HAP-1 (cell line): ENCODE measurements at regions not wholly inside any gene's neighbourhood (a gene's known extent, or its start where the extent isn't known, plus 50 kb on each side); places are given as distances from the start of the nearest gene placed in this dataset.

Experiments
- DNase-seq, 2 experiments: peaks; one replicate each; pipeline ENCODE4 v3.0.0-alpha.2; 2016 to 2020; ENCODE audit warnings: low spot score in 2 of 2
- H3K27me3 ChIP-seq: fragments of 250-450 bp; sonication (Bioruptor Pico); 2 replicates; pipeline ENCODE4 v1.5.1; 2020; ENCODE audit warnings: low read depth, mild to moderate bottlenecking, moderate library complexity
- H3K36me3 ChIP-seq: fragments of 250-450 bp; sonication (Bioruptor Pico); replicated peaks from 2 replicates; pipeline ENCODE4 v1.5.1; 2020; ENCODE audit warnings: mild to moderate bottlenecking
- H3K4me1 ChIP-seq: fragments of 250-450 bp; sonication (Bioruptor Pico); 2 replicates; pipeline ENCODE4 v1.5.1; 2020; ENCODE audit warnings: mild to moderate bottlenecking
- H3K4me3 ChIP-seq: fragments of 250-450 bp; sonication (Bioruptor Pico); 2 replicates; pipeline ENCODE4 v1.5.1; 2020; ENCODE audit warnings: mild to moderate bottlenecking, moderate library complexity
- H3K9me3 ChIP-seq: fragments of 250-450 bp; sonication (Bioruptor Pico); 2 replicates; pipeline ENCODE4 v1.5.1; 2020; ENCODE audit warnings: mild to moderate bottlenecking, moderate library complexity
- in situ Hi-C: fragments of 300-500 bp; cut with MboI; formaldehyde crosslinking; loops from 3 replicates; pipeline ENCODE4 v1.14.3; 2020; ENCODE audit warnings: low sequenced_read_pairs, inconsistent platforms, mixed read lengths

- Histone ChIP-seq H3K36me3 (no peaks in the 10 kb centered on the region), H3K4me3 (no peak overlapping the region), H3K4me1 (no peaks in the 10 kb centered on the region), H3K9me3 (no peaks in the 10 kb centered on the region), H3K27me3 (no peaks in the 10 kb centered on the region)
- in situ Hi-C loops = no loop called here
- DNase-seq = no peak
Measured at GRCh38 chr3:106204160-106204868, 335.5 kb upstream of the CBLB start.

GRCh38 chr3:106206146-106206545 lies 337.3 kb upstream of the CBLB start:
- no peak for DNase-seq
- no peak overlapping the region for H3K4me3 ChIP-seq
- H3K4me1 ChIP-seq = no peaks in the 10 kb centered on the region
- H3K9me3 ChIP-seq = no peaks in the 10 kb centered on the region
- no peaks in the 10 kb centered on the region for H3K27me3 ChIP-seq
- in situ Hi-C loops = no loop called here
- no peaks in the 10 kb centered on the region for H3K36me3 ChIP-seq

GRCh38 chr3:106206613-106207012 lies 337.8 kb upstream of the CBLB start:
- H3K4me1 ChIP-seq = no peaks in the 10 kb centered on the region
- DNase-seq = no peak
- in situ Hi-C loops = no loop called here
- no peaks in the 10 kb centered on the region for H3K27me3 ChIP-seq
- H3K36me3 ChIP-seq = no peaks in the 10 kb centered on the region
- H3K4me3 ChIP-seq = no peak overlapping the region
- H3K9me3 ChIP-seq = no peaks in the 10 kb centered on the region

GRCh38 chr3:106208251-106208650 lies 339.4 kb upstream of the CBLB start:
- in situ Hi-C loops = no loop called here
- no peak overlapping the region for H3K4me3 ChIP-seq
- no peak for DNase-seq
- no peaks in the 10 kb centered on the region for H3K4me1 ChIP-seq
- H3K36me3 ChIP-seq = no peaks in the 10 kb centered on the region
- H3K9me3 ChIP-seq = no peaks in the 10 kb centered on the region
- no peaks in the 10 kb centered on the region for H3K27me3 ChIP-seq

- DNase-seq = no peak
- in situ Hi-C loops = no loop called here
- Histone ChIP-seq H3K4me3 (no peak overlapping the region), H3K9me3 (no peaks in the 10 kb centered on the region), H3K27me3 (no peaks in the 10 kb centered on the region), H3K36me3 (no peaks in the 10 kb centered on the region), H3K4me1 (no peaks in the 10 kb centered on the region)
Measured at GRCh38 chr3:106208967-106209366, 340.2 kb upstream of the CBLB start.

- DNase-seq = no peak
- in situ Hi-C loops = no loop called here
- Histone ChIP-seq H3K9me3 (no peaks in the 10 kb centered on the region), H3K4me1 (no peaks in the 10 kb centered on the region), H3K4me3 (no peak overlapping the region), H3K27me3 (no peaks in the 10 kb centered on the region), H3K36me3 (no peaks in the 10 kb centered on the region)
Measured at GRCh38 chr3:106209482-106209881, 340.7 kb upstream of the CBLB start.

- no peaks in the 10 kb centered on the region for H3K27me3 ChIP-seq
- no peaks in the 10 kb centered on the region for H3K36me3 ChIP-seq
- in situ Hi-C loops = no loop called here
- no peaks in the 10 kb centered on the region for H3K9me3 ChIP-seq
- DNase-seq = no peak
- no peaks in the 10 kb centered on the region for H3K4me1 ChIP-seq
- H3K4me3 ChIP-seq = no peak overlapping the region
Measured at GRCh38 chr3:106210923-106211322, 342.1 kb upstream of the CBLB start.

- in situ Hi-C loops = no loop called here
Measured at GRCh38 chr3:106212665-106213222, 343.9 kb upstream of the CBLB start.

GRCh38 chr3:106213954-106214353 lies 345.1 kb upstream of the CBLB start:
- Histone ChIP-seq H3K27me3 (no peaks in the 10 kb centered on the region), H3K4me1 (no peaks in the 10 kb centered on the region), H3K9me3 (no peaks in the 10 kb centered on the region), H3K4me3 (no peak overlapping the region), H3K36me3 (no peaks in the 10 kb centered on the region)
- DNase-seq = no peak
- in situ Hi-C loops = no loop called here

More at GRCh38 chr3:106212665-106213222, 343.9 kb upstream of the CBLB start:
- Histone ChIP-seq H3K27me3 (no peaks in the 10 kb centered on the region), H3K9me3 (no peaks in the 10 kb centered on the region), H3K4me3 (no peak overlapping the region), H3K4me1 (no peaks in the 10 kb centered on the region), H3K36me3 (no peaks in the 10 kb centered on the region)
- no peak for DNase-seq

GRCh38 chr3:106214641-106215040 lies 345.8 kb upstream of the CBLB start:
- no peaks in the 10 kb centered on the region for H3K9me3 ChIP-seq
- in situ Hi-C loops = no loop called here
- no peak overlapping the region for H3K4me3 ChIP-seq
- no peak for DNase-seq
- H3K27me3 ChIP-seq = no peaks in the 10 kb centered on the region
- no peaks in the 10 kb centered on the region for H3K36me3 ChIP-seq
- no peaks in the 10 kb centered on the region for H3K4me1 ChIP-seq

- in situ Hi-C loops = no loop called here
Measured at GRCh38 chr3:106215047-106215446, 346.2 kb upstream of the CBLB start.

GRCh38 chr3:106217745-106218144 lies 348.9 kb upstream of the CBLB start:
- in situ Hi-C loops = no loop called here
- DNase-seq = no peak
- no peaks in the 10 kb centered on the region for H3K9me3 ChIP-seq
- no peak overlapping the region for H3K4me3 ChIP-seq
- no peaks in the 10 kb centered on the region for H3K36me3 ChIP-seq
- H3K27me3 ChIP-seq = no peaks in the 10 kb centered on the region
- H3K4me1 ChIP-seq = no peaks in the 10 kb centered on the region

More at GRCh38 chr3:106215047-106215446, 346.2 kb upstream of the CBLB start:
- no peak for DNase-seq
- no peaks in the 10 kb centered on the region for H3K27me3 ChIP-seq
- H3K9me3 ChIP-seq = no peaks in the 10 kb centered on the region
- H3K4me3 ChIP-seq = no peak overlapping the region
- H3K4me1 ChIP-seq = no peaks in the 10 kb centered on the region
- no peaks in the 10 kb centered on the region for H3K36me3 ChIP-seq

- H3K36me3 ChIP-seq = no peaks in the 10 kb centered on the region
- no peaks in the 10 kb centered on the region for H3K9me3 ChIP-seq
- H3K4me3 ChIP-seq = no peak overlapping the region
- in situ Hi-C loops = no loop called here
- no peaks in the 10 kb centered on the region for H3K4me1 ChIP-seq
- DNase-seq = no peak
- H3K27me3 ChIP-seq = no peaks in the 10 kb centered on the region
Measured at GRCh38 chr3:106227068-106227467, 358.3 kb upstream of the CBLB start.

GRCh38 chr3:106228271-106228670 lies 359.5 kb upstream of the CBLB start:
- H3K4me3 ChIP-seq = no peak overlapping the region
- no peaks in the 10 kb centered on the region for H3K27me3 ChIP-seq
- no peaks in the 10 kb centered on the region for H3K36me3 ChIP-seq
- in situ Hi-C loops = no loop called here
- no peaks in the 10 kb centered on the region for H3K4me1 ChIP-seq
- no peaks in the 10 kb centered on the region for H3K9me3 ChIP-seq
- DNase-seq = no peak
